GM18909 (cell line): ENCODE measurements at regions not wholly inside any gene's neighbourhood (a gene's known extent, or its start where the extent isn't known, plus 50 kb on each side); places are given as distances from the start of the nearest gene placed in this dataset.
A peak's percentile ranks its signal among the peaks of the same experiment; 100 is the strongest.

Source experiments
- ATAC-seq: cut with Tn5 transposase; IDR thresholded peaks from one replicate; pipeline ENCODE4 v1.9.1; 2021; ENCODE audit warnings: mild to moderate bottlenecking; ENCODE audit not compliant: unreplicated experiment, poor library complexity

DNA sequence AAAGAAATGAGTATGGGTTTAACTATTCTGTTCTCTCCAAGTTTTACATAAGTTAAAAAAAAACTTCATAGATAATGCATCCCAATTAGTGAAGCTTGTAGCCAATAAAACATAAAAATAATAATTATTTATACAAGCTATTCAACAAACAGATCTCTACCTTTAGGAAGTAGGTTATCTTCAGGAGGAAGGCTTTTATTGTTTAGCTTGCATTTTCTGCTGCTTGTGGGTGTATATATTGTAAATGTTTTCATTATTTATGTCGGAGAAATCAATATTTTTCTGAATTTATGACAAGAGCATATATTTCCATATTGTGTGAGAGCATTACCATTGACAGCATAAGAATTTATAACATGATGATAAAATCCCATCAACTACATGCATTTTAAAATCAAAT lies 208.3 kb downstream of the TRAM1L1 start:
- no peak for ATAC-seq

- no peak for ATAC-seq
These were observed 212.4 kb downstream of the TRAM1L1 start for GRCh38 chr4:116872941-116873340.

DNA sequence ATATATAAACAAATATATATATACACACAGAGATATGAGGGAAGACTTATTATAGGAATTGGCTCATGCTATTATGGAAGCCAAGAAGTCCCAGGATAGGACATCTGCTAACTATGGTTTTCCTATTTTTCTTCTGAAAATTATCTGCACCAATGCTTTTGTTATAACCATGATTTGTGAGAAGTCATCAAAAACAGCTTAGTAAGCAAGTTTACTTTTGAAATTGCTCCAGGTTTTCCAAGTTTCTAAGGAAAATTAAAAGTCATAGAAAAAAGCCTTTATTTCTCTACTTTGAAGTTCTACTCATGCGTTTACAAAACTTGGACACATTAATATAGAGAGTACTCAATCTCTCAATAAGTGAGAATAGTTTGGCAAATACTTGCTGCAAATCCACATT lies 213.1 kb downstream of the TRAM1L1 start:
- ATAC-seq, result no peak

- ATAC-seq, result no peak
These were observed 214.7 kb downstream of the TRAM1L1 start for GRCh38 chr4:116870686-116871085.

GRCh38 chr4:116866106-116866505 lies 219.3 kb downstream of the TRAM1L1 start:
- no peak for ATAC-seq

GRCh38 chr4:116862592-116862991 lies 222.8 kb downstream of the TRAM1L1 start:
- ATAC-seq, result no peak

GRCh38 chr4:116860891-116861290 lies 224.5 kb downstream of the TRAM1L1 start:
- ATAC-seq, result no peak

DNA sequence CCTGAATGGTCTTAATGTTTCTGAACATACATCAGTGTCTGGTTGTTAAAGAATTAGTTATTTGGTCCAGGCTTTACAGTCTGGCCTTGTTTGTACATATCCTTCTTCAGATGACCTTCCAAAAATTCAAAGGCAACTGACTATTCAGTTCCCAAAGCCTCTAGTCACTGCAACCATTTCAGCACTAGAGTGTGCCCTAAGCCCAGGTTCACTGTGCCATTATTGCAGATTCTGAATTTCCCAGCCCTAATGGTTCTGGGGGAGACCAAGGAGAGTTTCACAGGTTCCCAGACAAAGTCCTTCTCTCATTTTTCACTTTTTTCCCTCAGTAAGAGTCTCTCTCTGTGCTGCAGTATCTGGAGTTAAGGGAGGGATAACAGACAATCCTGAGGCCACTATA lies 235.8 kb downstream of the TRAM1L1 start:
- no peak for ATAC-seq

DNA sequence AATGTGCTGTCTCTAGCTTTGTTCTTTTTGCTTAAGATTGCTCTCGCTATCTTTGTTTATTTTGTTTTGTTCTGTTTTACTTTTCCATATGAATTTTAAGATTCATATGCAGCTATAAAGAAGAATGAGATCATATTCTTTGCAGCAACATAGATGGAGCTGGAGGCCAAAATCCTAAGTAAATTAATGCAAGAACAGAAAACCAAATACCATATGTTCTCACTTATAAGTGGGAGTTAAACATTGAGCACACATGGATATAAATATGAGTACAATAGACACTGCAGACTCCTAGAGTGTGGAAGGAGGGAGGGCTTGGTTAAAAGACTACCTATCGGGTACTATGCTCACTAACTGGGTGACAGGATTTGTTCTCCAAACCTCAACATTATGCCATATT lies 237.8 kb downstream of the TRAM1L1 start:
- no peak for ATAC-seq

DNA sequence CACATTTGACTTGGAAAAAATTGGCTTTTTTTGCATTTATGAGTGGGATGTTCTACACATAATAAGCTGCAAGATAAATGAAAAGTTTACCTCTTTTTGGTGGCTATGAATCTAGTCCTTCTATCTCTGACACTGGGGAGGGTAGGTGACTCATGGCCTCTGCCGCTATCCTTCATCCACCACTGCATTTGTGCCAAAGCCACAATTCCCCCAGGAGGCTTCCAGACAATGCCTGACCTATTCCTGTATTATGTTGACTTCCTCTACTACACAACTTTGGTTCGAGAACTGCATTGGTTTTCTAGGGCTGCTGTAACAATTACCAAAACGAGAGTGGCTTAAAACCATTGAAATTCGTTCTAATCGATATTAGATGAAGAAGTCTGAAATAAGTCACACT lies 245.6 kb downstream of the TRAM1L1 start:
- ATAC-seq, result no peak

- ATAC-seq, result no peak
These were observed 246.8 kb downstream of the TRAM1L1 start for GRCh38 chr4:116838609-116839008.

DNA sequence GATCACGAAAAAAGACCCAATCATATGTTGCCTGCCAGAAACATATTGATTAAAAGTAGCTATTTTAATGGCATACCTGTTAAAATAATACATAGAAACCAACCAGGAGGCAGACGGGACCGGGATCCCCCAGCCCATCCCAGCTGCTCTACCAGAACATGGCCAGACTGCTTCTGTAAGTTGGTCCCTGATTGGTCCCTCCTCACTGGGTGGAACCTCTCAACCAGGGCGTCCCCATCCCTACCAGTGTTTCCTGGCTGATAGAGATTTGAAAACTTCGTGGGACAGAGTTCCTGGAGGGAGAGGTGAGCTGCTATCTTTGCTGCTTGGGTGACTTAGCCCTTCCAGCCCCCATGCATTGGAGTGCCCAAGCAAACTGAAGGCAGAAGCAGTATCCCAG lies 256.2 kb downstream of the TRAM1L1 start:
- ATAC-seq, result no peak

DNA sequence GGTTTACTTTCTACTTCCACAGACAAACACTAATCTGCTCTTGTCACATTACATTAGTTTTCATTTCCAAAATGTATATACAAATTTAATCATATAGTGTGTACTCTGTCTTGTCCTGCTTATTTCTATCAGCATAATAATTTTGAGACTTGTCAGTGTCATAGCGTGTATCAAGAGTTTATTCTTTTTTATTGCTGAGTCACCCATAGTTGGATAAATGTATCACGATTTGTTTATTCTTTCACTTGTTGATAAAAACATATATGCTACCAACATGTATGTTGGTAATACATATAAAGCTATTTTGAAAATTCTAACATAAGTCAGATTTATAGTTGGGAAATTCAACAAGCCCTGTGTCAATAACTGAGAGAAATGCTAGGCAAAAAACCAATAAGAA lies 261.2 kb downstream of the TRAM1L1 start:
- ATAC-seq, result no peak

GRCh38 chr4:116811730-116812129 lies 273.6 kb downstream of the TRAM1L1 start:
- no peak for ATAC-seq

DNA sequence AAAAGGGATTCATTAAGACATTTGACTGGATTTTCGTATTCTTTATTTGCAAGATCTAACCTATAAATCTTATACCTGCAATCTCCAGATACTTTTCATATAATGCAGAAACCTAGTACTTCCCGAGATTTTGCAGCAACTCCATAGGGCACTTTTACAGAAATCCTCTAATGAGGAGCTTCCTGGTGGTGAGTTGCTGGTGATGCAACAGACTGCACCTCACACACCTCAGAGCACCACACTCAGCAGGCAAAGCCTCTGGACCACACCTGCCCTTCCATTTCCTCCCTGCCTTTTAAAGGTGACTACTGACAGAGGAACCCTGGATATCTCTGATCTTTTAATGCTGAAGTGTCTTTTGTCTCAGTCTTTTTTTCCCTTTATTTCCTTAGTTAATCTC lies 289.4 kb downstream of the TRAM1L1 start:
- no peak for ATAC-seq

GRCh38 chr4:116788723-116789122 lies 296.7 kb downstream of the TRAM1L1 start:
- ATAC-seq, result no peak

GRCh38 chr4:116755051-116755450 lies 330.3 kb downstream of the TRAM1L1 start:
- no peak for ATAC-seq

GRCh38 chr4:116752027-116752426 lies 333.3 kb downstream of the TRAM1L1 start:
- ATAC-seq, result no peak

- no peak for ATAC-seq
These were observed 348.6 kb downstream of the TRAM1L1 start for GRCh38 chr4:116736756-116737155.

- no peak for ATAC-seq
These were observed 351.2 kb downstream of the TRAM1L1 start for GRCh38 chr4:116734178-116734577.

DNA sequence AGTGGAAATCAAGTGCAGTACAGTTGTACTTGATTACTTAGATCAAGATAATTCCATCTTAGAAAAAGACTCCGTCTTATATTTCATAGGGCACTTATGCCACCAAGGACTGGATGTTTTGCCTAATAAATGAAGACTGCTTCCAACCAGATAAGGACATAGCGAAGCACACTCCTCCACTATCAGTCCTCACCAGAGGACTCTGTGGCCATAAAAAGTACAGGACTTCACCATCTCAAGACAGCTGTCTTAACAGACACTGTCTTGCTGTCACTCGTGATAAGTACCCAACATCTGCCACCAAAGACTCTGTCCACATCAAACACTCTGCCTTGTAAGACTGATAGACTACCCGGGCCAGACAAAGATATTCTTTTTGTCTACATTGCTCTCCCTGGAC lies 352.0 kb downstream of the TRAM1L1 start:
- ATAC-seq, result no peak

GRCh38 chr4:116726523-116726922 lies 358.9 kb downstream of the TRAM1L1 start:
- no peak for ATAC-seq

DNA sequence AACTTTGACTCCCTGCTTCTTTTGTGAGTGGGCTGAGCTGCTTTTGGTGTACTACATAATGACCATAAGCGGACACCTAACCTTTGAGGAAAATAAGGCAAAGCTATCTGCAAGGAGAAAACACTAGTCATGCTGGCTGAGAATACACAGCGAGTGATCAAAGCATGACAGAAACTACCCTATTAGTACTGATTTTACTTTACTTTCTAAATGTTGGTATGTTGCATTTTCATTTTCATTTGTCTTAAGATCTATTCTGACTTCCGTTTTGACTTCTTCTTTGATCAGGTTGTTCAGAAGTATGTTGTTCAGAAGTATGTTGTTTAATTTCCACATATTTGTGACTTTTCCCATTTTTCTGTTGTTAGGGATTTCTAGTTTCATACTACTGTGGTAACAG lies 361.1 kb downstream of the TRAM1L1 start:
- peak; percentile 90 for ATAC-seq
